Activated T-cell treated with anti-CD3 and anti-CD28 coated beads for 1 hour (primary cell): ENCODE measurements at regions not wholly inside any gene's neighbourhood (a gene's known extent, or its start where the extent isn't known, plus 50 kb on each side); places are given as distances from the start of the nearest gene placed in this dataset.

Source experiments
- DNase-seq: peaks from one replicate; pipeline ENCODE4 v3.0.0-alpha.2; 2020; ENCODE audit warnings: low read depth

DNA sequence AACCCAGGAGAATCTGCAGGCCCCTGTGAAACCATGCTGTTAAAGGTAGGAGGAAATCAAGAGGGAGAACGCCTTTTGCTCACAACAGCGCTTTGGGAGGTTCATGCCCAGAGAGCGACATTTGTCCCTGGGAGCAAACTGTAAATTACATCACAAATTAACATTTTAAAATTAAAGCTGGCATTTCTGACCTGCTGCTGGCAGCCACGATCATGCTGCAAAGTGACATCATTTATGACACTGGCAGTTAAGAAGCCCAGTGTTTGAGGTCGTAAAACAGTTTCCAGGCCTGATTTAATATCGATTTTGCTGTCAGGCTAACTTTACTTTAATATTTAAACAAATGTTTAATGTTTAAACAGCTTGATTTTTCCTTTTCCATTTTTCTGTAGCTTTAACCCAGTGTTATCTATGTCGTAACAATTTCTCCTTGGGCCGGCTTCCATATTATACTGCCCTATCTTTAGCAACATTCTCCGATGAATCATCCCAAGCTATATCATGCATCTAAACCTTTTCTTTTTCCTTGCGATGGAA lies 86.5 kb upstream of the NPVF start:
- no peak for DNase-seq

DNA sequence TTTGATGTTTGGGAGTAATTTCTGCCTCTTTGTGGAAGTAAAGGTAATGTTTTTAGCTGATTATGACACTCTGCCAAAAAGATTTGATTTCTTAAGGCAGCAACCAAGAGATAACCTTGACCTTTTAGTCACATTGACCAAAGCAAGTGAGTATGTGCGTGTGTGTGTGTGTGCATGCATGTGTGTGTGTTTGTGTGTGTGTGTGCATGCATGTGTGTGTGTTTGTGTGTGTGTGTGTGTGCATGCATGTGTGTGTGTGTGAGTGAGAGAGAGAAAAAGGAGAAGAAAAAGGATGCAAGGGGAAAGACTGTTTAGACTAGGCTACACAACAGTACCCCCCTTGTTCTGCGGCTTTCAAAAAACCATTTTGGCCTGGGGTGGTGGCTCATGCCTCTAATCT lies 88.1 kb upstream of the NPVF start:
- DNase-seq, result no peak

DNA sequence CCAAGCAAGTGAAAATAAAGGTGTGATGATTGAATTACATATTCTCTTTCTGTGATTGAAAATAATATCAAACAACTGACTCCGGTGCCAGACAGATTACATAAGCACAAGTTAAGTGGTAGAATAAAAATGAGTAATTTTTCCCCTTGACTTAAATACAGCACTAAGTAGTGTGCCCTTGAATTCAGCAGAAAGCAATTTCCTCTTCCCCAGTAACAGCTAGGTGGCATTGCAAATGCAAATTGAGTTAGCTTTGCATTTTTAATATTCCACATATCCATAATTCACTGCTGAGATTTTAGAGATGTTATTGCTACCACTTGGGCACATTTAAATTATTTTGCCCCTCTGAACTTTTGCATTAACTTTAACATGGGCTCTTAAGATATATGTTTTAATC lies 89.8 kb upstream of the NPVF start:
- no peak for DNase-seq

DNA sequence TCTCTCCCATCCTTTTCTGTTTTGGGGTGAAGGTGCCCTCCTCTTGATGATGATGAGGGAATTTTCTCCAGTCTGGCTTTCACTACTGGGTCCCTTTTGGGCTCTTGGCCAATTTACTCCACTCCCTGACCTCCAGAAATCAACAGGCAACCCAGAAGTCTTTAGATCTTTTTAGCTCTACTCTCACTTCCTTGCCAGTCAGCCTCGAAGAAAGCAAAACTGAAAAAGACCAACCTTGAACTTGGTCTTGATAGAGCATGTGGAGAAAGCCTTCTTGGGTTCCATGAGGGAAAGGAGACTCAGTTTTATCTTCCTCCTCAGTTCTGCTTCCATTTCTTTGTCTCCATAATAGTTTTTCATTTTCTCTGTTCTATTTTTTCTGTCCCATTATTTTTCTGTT lies 91.4 kb upstream of the NPVF start:
- DNase-seq, result no peak

DNA sequence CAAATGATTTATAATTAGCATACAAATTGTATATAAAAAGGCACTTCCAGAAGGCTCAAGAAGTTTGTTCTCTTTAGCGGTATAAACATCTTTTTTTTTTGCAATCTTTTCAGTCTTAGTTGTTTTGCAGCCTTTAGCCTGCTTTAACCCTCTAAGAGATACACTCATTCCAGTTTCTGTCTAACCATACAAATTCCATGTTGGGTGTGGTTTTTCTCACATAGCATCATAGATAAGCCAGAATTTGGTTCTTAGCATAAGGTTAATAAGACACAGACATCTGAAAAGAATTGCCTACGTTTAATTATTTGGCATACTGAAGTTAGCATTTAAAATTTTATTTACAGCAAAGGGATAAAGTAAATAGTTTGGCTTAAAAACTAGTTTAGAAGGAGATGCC lies 92.5 kb upstream of the NPVF start:
- no peak for DNase-seq

DNA sequence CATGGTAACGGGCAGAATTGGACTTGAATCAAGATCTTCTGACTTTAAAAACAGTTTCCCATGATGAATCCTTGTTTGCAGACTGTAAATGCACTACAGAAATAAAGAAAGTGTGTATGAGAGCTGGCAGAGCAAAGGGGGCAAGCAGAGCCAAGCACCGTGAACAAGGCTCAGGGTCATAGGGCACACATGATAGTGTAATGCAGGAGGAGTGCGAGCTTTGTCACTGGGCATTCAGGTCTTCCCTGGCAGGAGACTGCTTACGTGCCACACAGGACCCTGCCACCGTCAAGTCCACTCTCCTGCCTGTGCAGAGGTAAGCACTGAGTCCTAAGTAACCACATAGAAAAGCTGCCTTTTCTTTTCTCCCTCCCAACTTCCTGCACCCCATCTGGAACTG lies 93.1 kb upstream of the NPVF start:
- DNase-seq, result no peak

DNA sequence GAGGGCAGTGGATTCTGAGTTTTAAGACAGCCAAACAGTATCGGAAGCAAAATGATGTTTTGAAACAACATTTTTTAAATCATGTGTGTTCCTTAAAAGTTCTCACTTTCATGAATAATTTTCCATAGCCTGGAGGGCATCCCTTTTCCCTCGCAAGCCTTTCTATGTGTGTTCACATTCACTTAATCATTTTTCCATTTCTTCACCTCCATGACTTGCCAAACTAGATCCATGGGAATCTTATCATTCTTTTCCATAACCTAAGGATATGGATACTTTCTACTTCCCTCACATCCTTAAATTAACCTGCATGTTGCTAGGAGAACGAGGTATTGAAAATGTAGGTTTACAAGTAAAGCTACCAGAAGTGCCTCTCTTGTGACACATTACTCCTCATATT lies 94.2 kb upstream of the NPVF start:
- no peak for DNase-seq

DNA sequence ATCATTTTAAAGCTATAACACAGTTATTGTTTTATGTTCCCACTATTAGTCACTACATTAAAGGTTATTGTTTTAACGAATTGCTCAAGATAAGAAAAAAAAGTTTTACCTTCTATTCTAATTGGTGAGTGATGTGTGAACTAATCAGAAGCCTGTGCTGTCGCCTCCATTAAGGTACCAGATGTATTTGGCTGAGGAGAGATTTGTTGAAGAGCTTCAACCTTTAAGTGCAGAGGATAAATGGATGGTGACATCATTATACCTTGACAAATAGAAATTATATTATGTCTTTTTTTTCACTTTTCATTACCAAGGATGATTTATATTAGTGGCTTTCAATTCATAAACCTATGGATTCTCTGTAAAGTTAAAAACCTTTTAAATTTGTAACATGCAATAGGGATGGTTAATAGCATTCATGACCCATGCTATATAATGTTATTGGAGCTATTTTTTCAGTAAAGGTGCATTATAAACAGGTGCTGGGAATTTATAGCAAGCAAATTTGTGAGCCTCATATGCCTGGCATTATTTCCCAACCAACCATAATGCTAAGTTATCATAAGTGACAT lies 97.0 kb upstream of the NPVF start:
- no peak for DNase-seq

DNA sequence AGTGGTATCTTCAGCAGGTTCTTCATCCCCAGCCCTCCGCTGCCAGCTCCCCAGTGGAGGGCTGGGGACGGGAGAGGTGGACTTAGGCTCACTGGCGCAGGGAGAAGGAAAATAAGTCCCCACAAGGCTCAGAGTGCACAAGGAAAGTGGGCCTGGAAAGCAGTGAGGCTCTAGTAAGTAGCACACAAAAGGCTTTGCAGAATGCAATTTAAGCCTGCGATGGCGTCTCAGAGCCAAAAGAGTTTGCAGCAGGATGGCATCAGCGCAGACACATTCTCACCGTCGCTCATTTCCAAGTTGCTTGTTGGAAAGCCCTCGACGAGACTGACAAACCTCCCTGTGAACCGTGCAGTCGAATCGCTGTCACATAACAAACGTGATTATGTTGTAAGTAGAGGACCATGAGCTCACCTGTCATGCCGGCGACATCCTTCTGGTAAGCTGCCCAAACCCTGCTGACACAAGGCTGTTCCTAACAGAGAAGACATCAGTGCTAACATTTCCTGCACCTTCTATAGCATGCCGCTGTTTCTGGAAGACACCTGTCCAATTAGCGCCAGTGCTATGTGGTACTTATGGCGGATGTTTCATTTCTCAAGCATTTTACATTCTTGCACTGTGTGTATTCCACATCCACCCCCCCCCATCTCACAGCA lies 98.3 kb upstream of the NPVF start:
- DNase-seq, result no peak

DNA sequence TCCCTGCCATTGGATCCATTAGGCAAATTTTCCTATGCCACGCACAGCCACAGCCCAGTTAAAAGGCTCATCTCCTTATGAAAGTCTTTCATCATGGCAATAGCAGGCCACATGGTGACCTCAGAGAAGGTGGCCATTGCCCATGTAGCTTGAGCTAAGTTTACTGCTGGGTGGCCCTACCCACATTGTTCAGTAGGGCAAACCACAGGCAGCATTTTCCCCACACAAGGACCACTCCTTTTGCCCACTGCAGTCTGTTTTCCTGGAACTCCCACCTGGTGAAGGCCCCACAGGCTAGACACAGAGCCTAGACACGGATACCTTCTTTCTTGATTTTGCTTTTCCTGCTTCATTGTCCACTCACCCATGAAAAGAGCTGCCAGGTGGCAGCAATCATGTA lies 101.5 kb upstream of the NPVF start:
- no peak for DNase-seq

DNA sequence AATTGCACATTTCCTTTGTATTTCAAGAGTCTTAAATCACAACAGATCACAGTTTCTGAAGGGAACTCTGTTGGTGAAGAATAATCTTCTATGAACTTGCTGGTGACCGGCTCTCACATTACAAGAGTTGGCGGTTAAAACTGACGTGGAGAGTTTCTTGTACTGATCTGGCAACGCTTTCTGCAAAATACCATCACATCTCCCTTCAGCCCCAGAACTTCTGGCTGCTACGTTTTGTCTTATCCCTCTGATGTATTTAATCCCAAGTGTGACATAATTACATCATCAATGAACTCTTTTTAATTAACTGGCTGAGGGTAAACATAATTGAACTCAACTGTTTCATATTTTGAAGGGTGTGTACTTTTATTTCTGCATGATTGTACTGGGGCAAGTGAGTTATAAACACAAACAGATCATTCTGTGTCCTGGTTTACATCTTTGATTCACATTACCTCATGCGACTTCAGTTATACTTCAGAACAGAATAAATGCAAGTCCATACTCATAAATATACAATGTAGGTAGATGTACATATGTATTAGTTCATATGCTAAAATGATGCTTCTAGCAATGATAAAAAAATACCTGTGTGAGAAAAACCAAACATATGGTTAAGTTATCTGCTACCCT lies 105.1 kb upstream of the NPVF start:
- DNase-seq, result no peak

DNA sequence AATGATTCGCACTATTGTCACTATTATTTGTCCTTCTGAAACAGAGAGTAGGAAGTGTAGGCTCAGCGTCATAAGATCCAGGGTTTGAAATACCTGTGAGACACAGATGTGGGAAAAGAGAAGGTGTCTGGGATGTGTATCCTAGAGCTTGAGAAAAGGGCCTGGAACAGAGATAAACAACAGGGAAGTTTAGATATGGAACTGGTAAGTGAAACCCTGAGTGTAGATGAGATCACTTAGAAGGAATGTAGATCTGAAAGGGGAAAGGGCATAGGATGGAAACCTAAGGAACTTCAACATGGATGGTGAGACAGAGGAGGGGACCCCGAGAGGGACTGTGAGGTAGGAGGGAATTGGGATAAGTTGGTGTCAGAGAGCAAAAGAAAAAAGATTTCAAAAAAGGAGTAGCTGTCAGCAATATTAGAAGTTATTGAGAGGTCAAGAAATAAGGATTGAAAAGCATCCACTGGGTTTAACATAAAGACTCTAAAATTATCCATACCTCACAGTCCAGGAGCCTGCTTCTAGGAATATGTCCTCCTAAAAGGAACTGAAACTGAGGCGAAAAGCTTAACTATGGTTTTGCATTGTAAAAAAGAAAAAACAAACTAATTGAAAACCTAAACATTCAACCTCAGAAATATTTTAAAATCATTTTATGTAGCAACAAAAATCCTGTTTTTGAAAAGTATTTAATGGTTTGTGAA lies 119.2 kb upstream of the NPVF start:
- no peak for DNase-seq

DNA sequence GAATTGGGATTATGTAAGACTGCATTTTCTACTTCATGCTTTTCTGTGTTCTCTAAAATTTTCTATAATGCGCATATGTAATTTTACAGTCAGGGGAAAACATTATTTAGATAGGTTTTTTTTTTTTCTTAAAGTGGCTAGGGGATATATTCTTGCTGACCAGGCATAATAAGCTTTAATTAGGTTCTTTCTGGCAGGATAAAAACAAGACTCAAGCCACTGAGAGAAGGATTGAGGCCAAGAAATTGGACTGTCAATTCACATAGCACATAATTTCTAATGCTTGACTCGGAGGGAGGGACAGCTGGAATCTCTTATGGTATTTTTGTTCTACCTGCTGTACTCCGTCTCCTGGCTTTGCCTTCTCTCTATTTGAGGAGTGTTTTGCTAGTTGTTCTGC lies 119.8 kb upstream of the NPVF start:
- no peak for DNase-seq

DNA sequence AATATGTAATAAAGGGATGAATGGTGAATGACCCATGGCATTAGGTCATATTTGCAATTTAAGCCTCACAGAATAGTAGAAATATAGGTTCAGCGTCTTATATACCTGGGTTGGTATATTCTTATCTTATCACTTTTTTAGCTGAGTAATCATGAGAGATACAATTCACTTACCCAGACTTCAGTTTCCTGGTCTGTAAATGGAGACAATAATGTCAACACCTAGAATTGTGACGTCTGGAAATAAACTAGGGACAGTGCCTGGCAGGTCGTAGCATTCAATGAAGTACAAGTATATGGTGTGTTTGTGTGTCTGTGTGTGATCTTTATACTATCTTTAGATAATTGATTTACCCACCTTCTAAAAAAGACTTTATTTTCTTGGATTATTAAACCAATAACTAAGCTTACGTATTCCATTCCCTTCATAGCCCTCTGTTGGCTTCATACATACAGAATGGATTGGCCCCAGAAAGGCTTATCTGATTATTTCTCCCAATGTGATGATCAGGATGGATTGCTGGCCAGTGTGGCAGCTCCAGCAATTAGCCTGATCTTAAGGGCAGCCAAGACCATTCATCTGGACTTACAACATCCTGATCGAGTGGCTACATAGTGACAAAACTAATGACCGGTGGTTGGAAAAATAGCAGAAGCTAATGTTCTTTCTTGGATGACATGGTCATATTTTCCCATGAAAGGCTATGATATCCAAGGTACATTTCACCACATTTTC lies 121.2 kb upstream of the NPVF start:
- DNase-seq, result no peak

DNA sequence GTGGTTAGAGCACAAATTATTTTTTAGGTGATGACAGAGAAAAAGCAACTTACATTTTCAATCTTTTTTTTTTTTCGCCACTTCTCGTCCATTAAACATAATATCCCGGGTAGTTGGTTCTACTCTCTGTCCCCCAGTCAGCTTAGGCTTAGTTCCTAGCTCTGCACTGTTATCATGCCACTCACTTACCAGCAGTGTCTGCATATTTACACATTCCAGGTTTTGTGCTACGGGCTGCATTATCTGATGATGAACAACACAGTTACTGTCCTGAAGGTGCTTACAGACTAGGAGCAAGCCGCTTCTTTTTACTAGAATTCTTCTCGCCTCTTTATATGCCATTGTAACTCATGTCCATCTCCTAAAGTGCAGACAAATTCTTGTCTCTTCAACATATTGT lies 121.8 kb upstream of the NPVF start:
- no peak for DNase-seq

DNA sequence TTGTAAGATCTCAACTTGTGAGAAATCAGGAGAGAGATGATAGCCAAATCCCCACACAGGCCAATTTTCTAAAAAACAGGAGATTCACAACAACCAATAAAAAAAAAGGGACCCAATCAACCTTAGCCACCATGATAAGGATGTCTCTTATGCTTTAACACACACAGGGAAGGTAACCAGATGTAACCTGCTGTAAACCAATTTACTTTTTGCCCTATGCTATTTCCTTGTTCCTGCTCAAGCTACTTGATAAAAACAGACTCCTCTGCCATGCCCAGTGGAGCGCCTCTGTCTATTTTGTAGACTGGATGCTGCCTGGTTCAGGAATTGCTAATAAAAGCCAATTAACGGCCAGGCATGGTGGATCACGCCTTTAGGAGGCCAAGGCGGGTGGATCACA lies 123.5 kb upstream of the NPVF start:
- no peak for DNase-seq

DNA sequence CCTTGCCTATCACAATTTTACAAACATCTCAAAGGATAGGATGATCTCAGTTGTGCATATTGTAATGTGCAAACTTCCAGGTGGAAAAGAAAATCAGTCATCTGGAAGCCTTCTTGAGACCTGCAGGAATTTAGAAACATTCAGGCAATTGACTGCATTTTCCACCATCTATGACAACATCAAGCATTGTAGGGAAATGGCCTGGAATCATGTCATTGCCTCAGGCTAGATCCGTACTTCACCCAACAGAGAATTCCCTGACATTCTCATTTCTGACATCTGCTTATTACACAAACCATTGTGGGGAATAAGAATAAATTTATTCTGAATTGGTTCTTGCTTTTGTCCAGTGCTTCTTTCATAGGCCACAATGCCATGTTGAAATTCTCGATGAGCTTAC lies 124.9 kb upstream of the NPVF start:
- DNase-seq, result no peak

DNA sequence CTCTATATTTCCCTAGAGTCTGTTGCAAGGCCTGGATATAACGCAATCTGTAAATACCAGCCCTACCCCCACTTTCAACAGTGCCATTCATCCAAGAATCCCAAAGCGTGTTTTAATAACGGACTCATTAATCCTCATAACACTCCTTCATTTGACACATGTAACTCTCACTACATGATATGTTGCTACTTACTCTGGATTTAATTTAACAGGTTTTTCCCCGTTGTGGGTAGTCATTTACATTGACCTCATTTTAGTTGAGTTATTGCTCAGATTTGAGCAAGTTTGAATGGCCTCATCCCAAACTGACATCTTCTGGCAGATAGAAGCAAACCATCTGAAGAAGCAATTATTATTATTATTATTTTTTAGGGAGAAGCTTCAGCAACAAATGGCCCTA lies 125.4 kb upstream of the NPVF start:
- DNase-seq, result no peak

DNA sequence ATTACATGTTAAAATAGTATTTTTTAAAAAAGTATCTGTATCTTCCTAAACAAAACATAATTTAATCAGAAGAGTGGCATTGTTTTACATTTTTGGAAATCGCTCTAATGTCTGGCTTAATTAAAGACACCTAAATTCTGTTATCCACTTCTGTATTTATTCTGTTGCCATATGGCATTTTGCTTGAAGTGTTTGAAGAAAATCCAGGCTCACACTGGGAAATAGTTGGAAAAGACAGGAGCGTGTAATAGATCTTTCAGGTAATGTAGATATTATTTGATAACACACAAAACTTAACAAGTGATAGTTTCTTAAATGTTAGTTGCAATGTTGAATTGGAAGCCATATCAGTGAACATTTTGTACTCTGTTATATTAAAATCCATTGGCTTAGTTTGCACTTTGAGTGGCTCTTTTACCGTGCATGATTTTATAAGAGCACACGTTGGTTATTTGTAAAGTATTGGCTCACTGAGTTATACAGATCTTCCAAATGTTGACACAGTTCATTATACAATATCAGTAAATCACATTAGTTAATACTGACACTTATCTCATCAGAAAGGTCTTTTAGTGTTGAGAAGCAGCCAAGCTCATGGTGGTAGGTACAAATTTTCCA lies 128.4 kb upstream of the NPVF start:
- no peak for DNase-seq

DNA sequence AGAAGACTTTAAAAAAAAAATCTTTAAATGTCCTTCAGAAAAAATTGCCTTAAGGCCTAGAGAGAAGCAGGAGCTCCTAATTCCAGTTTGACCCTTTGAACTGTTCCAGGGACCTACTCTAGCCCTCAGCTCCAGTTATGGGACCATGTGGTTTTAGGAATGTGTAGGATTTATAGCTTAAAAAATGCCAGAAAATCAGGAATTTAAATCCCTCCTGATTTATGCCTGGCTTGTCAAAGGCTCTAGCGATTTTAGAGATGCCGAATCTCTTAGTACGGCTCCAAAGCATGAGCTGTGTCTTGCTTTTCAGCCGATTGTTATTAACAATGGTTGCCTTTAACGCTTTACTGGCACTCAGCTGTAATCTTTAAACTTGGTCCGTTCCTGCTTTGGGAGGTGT lies 130.6 kb upstream of the NPVF start:
- no peak for DNase-seq

DNA sequence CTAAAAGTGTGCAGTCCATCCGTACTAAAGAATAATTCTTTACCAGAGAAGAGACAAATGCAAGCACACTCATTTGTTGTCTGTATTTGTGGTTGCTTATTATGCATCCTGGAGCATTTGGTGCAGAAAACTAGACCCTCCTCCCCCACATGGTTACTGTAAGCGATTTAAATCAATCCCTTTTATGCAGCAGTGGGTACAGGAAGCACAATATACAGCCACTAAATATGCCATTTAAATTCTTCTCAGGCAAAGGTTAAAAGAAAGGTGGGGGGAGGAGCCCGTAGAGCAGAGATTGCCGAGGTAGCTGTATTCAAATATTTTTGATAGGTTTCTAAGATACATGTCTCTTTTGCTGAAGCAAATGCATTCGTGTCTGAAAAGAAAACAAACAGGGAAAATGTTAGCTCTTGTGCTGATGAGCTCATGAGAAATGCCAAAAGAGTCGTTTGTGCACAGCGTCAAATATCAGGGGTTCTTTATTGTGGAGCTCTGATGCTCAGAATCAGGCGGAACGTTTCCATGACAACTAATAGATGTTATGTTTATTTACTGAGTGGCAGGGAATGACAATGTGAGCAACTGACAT lies 131.3 kb upstream of the NPVF start:
- no peak for DNase-seq

DNA sequence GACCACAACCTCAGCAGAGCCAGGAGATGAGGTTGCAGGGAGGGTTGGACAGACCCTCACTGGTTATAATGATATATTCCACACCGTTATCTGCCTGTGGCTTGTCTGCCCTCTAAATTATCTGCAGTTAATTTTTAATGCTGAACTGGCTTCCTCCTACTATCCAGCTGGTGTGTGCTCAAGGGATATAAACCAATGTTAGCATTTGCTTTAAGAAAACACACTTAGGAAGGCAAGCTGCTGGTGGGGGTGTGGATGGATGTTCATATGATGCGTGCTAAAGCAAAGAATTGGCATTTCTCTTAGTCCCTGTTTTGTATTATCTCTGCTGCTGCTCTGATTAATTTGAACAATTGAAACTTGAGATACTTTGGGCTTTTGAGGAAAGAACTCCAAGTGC lies 132.2 kb upstream of the NPVF start:
- DNase-seq, result no peak
